ENCODE measurements at regions not wholly inside any gene's neighbourhood (a gene's known extent, or its start where the extent isn't known, plus 50 kb on each side); places are given as distances from the start of the nearest gene placed in this dataset.

DNA sequence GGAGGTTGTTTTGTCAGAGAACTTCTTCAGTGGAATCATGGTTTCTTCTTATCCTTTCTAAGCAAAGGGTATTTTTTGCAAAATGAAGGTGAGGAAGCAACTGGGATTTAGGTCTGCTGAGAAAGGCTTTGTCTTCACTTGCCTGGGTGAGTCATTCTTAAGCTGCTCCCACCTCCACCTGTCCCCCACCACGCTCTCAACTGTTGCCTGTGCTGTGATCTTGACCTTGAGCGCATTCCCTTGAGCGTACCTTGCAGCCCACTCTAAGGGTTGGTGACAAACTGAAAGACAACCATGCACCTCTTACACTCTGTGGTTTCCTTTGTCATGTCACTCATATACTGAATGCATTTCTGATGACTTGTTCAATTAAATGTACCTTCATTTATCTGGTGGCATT lies 641.1 kb downstream of the RNF144B start:
- no peak overlapping the region for H3K4me3 ChIP-seq (ENCODE audit: low read depth, low read length)

- H3K4me3 ChIP-seq (ENCODE audit: low read depth, low read length), result no peak overlapping the region
Measured at GRCh38 chr6:19032591-19033295, 645.6 kb downstream of the RNF144B start.

- no peak overlapping the region for H3K4me3 ChIP-seq (ENCODE audit: low read depth, low read length)
Measured at GRCh38 chr6:19033683-19034082, 646.5 kb downstream of the RNF144B start.

DNA sequence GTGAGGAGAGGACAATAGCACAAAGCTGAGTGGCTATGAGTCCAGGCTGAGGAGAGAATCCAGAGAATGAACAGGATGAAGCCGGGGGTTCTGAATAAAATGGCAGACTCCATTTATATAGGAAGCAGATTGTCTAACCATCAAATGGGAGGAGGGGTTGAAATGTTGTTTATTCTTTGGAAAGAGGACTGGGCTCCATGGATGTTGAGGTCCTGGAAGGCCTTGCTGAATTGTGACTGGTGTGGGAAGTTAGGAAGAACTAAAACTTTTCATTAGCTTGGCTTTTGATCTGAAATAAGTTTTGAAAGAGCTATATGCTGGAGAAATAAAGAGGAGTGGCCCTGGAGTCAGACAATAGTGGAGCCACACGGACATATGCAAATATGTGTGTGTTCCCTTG lies 647.8 kb downstream of the RNF144B start:
- no peak overlapping the region for H3K4me3 ChIP-seq (ENCODE audit: low read depth, low read length)

DNA sequence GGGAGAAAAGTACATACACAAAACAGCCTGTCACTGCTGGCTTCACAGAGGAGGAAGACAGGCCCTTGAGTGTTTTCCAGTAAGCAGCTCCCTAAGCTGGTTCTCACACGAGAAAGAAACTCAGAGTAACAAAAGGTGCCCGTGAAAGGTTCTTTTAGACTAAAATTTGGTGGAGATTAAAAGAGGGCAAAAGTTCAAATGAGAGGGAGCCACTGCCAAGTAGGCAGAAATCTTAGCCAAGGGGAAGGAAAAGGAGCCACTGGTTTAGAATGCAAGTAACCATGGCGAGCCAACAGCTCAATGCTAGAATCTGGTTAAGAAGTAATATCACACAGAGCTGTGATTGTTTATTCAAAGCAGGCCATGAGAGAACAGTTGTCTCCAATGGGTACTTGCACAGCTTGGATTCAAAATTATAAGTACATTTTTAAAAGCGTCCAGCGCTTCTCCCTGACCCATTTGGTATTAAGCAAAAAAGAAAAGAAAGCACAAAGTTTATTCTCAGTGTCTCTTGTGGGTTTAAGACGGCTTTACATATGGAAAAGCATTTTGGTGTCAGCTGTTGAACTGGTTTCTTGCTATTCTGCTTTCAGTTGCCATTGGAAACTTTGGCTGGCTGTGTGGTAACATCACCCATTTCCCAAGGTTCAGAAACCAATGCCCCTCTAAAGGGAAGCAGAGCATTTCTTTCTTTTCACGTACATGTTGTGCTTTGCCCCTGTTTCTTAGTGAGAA lies 648.5 kb downstream of the RNF144B start:
- no peak overlapping the region for H3K4me3 ChIP-seq (ENCODE audit: low read depth, low read length)

GRCh38 chr6:19036196-19036555 lies 649.0 kb downstream of the RNF144B start:
- H3K4me3 ChIP-seq (ENCODE audit: low read depth, low read length), result no peak overlapping the region

- no peak overlapping the region for H3K4me3 ChIP-seq (ENCODE audit: low read depth, low read length)
Measured at GRCh38 chr6:19037607-19038006, 650.5 kb downstream of the RNF144B start.

GRCh38 chr6:19039287-19039686 lies 652.1 kb downstream of the RNF144B start:
- no peak overlapping the region for H3K4me3 ChIP-seq (ENCODE audit: low read depth, low read length)

DNA sequence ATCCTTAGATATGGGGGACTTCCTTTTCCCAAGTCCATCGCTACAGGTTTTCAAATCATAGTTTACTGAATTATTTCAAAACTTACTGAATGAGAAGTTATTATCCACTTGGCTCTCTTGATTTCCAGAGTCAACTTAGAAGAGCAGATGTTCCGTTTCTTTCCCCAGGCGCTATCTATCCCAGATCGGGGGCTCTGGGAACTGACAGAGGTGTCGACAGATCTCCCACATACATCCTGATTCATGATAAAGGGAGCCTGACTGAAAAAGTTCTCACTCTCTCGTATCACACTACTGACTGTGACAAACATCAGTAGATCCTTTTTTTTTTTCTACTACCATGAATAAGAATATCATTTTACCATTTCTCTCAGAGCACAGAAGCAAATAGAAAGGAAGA lies 654.8 kb downstream of the RNF144B start:
- H3K4me3 ChIP-seq (ENCODE audit: low read depth, low read length), result no peak overlapping the region

DNA sequence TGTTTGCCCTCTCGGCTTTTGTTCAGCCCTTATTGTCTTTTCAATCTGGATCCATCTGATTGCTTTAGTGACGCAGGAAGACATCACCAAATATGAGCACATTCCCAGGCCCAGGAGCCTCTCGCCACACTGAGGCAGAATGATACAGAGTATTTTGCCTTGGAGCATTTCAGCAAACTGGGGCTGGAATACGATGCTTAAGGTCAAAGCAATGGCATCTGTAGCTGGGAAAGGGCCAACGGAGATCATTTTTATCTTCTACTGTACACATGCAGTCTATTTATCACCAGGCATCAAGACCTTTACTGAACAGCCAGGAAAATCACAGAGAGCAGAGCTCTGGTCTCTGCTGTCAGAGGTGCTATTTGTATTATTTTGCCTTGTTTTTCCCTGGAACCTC lies 655.3 kb downstream of the RNF144B start:
- H3K4me3 ChIP-seq (ENCODE audit: low read depth, low read length), result no peak overlapping the region

DNA sequence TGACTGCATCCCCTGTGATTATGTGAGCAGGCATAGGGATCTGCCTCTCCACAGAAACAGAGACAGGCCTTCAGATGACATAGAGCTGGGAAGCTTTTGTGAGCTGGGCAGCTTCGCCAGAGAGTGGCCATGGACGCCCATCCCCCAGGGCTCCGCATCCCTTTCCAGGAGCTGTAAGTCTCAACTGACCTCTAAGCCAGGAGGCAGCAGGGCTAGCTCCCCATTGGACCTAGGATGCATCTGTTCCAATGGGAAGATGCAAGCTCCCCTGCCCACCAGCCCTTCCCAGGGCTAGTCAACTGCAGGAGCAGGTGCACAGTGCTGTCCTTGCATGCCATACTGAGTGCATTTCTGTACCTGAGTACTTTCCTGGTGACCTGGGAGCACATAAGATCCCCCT lies 663.6 kb downstream of the RNF144B start:
- no peak overlapping the region for H3K4me3 ChIP-seq (ENCODE audit: low read depth, low read length)

- no peak overlapping the region for H3K4me3 ChIP-seq (ENCODE audit: low read depth, low read length)
Measured at GRCh38 chr6:19052219-19052618, 665.1 kb downstream of the RNF144B start.

- H3K4me3 ChIP-seq (ENCODE audit: low read depth, low read length), result no peak overlapping the region
Measured at GRCh38 chr6:19059102-19059501, 672.0 kb downstream of the RNF144B start.

DNA sequence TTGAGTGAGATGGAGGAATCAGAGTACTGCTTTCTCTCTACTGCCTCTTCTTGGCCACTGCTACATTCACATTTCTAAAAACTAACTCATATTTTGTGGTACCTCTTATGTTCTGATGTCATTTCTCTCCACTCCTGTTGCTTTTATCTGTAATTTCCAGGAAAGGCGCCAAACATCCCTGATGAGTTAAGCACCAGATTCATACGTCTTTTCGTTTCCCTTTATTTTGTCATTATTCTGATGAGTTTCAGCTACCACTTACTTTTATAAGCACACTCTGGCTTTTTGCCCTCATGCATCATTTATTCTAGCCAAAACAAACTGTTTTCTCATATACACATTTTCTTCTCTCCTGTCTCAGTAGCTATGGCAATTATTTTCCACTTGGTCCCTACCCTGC lies 680.0 kb downstream of the RNF144B start:
- H3K4me3 ChIP-seq (ENCODE audit: low read depth, low read length), result no peak overlapping the region

GRCh38 chr6:19070520-19070919 lies 683.4 kb downstream of the RNF144B start:
- H3K4me3 ChIP-seq (ENCODE audit: low read depth, low read length), result no peak overlapping the region

- H3K4me3 ChIP-seq (ENCODE audit: low read depth, low read length), result no peak overlapping the region
Measured at GRCh38 chr6:19083801-19084200, 696.7 kb downstream of the RNF144B start.

GRCh38 chr6:19086480-19086879 lies 699.3 kb downstream of the RNF144B start:
- no peak overlapping the region for H3K4me3 ChIP-seq (ENCODE audit: low read depth, low read length)

GRCh38 chr6:19087296-19087695 lies 700.1 kb downstream of the RNF144B start:
- H3K4me3 ChIP-seq (ENCODE audit: low read depth, low read length), result no peak overlapping the region

DNA sequence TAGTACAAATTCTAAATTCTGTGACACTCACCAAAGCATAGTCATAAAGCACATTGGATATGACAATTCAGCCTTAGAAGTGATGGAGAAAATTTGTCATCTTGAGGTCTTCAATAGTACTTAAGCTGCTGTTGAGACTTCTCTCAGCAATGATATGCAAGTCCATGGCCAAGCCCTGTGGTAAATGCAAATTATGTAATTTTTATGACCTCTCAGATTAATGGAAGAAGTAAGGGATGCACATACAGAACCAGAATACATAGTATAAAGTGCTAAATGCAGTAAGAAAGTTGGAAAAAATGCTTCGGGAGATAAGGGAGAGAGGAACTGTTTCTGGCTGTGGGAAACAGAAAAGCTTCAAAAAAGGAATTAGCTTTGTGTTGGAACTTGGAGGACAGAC lies 700.7 kb downstream of the RNF144B start:
- H3K4me3 ChIP-seq (ENCODE audit: low read depth, low read length), result no peak overlapping the region

- no peak overlapping the region for H3K4me3 ChIP-seq (ENCODE audit: low read depth, low read length)
Measured at GRCh38 chr6:19100752-19101151, 713.6 kb downstream of the RNF144B start.

DNA sequence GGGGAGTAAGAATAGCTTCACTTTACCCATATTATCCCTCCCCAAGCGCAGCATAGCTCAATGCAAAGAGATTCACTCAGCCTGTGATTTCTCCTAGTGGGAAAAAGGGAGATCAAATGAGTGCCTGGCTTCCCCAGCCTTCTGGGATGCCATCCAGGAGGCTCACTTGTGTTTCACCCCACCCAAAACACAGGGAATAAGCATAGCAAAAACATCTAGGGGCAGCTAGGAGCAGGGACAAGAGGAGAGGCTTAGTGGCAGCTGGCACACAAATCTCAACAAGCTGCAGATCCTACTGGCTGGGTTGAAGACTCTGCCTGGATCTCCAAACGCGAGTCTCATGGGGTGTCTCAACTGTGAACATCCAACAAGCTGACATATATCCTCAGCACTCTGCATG lies 715.8 kb downstream of the RNF144B start:
- no peak overlapping the region for H3K4me3 ChIP-seq (ENCODE audit: low read depth, low read length)

DNA sequence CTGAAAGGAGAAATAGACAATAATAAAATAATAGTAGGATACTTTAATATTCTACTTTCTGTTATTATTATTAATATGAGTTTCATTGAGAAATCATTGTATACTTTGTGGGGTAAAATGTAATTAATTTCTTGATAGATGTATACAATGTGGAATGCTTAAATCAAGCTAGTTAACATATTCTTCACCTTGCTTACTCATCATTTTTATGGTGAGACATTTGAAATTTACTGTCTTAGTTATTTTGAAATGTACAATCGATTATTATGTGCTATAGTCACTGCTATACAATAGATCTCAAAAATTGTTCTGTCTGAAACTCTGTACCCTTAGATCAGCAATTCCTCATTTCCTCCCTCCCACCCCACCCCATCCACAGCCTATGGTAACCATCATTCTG lies 720.3 kb downstream of the RNF144B start:
- H3K4me3 ChIP-seq (ENCODE audit: low read depth, low read length), result no peak overlapping the region

GRCh38 chr6:19121521-19121920 lies 715.6 kb upstream of the ID4 start:
- H3K4me3 ChIP-seq (ENCODE audit: low read depth, low read length), result no peak overlapping the region
